Psoas muscle (tissue), 7 donors: ENCODE measurements at regions not wholly inside any gene's neighbourhood (a gene's known extent, or its start where the extent isn't known, plus 50 kb on each side); places are given as distances from the start of the nearest gene placed in this dataset.

Experiments used
- ATAC-seq, 4 donors: fragments of 200-7000 bp; cut with Tn5 transposase; one replicate each; pipeline ENCODE4 v1.9.1; 2020; ENCODE audit warnings: moderate library complexity in 3 of 4, mild to moderate bottlenecking in 2 of 4
- DNase-seq, 2 donors: peaks; one replicate each; pipeline ENCODE4 v3.0.0-alpha.2; 2020
- H3K27ac ChIP-seq: fragments of 200-600 bp; one replicate; pipeline ENCODE4 v1.8.0; 2022
- H3K27me3 ChIP-seq, 3 donors: fragments of 200-600 bp in 1 of 3; one replicate each; pipeline versions ENCODE4 v1.6.1 to v1.8.0; 2013 to 2022; ENCODE audit warnings: low read length in 2 of 3, mild to moderate bottlenecking in 2 of 3, moderate library complexity in 1 of 3; ENCODE audit not compliant: insufficient read depth in 3 of 3
- H3K36me3 ChIP-seq, 2 donors: fragments of 200-600 bp in 1 of 2; one replicate each; pipeline versions ENCODE4 v1.6.1 to v1.8.0; 2013 to 2022; ENCODE audit warnings: low read depth in 1 of 2, mild to moderate bottlenecking in 1 of 2, moderate library complexity in 1 of 2; ENCODE audit not compliant: insufficient read depth in 1 of 2
- H3K4me1 ChIP-seq: fragments of 200-600 bp; one replicate; pipeline ENCODE4 v1.8.0; 2022
- H3K4me3 ChIP-seq: fragments of 200-600 bp; one replicate; pipeline ENCODE4 v1.8.0; 2022; ENCODE audit warnings: mild to moderate bottlenecking
- H3K9me3 ChIP-seq: fragments of 200-600 bp; one replicate; pipeline ENCODE4 v1.8.0; 2022
- WGBS, 3 donors: extraction: QIAGEN DNeasy Blood & Tissue Kit; methylation state at CpG; one replicate each; pipeline versions ENCODE4 v1.1.6 to v1.1.7; 2013; 5-methylcytosine and 5-hydroxymethylcytosine counted together
- intact Hi-C, 2 donors: fragments of 100-400 bp; cut with DNase I; formaldehyde crosslinking; loops; one replicate each; pipeline versions ENCODE4 v1.11.0 to v1.14.2; 2022
- TF ChIP-seq, protein P1 (sequence below): fragments of 200-600 bp; IDR thresholded peaks from one replicate; pipeline ENCODE4 v1.8.0; 2022; ENCODE audit warnings: antibody characterized with exemption
- donor health status: healthy with polysubstance abuse.
- donor health status: DM: no; HTN: no; CAD: no; lungs with moderate emphysema.
- donor health status: Bipolar disorder and iron deficiency.
- donor health status: healthy.
- donor health status: DM: yes; HTN: yes; CAD: no.
- donor health status: DM: no; HTN: no; CAD: no.
- donor health status: DM: yes; HTN: yes; CAD: no.

DNA sequence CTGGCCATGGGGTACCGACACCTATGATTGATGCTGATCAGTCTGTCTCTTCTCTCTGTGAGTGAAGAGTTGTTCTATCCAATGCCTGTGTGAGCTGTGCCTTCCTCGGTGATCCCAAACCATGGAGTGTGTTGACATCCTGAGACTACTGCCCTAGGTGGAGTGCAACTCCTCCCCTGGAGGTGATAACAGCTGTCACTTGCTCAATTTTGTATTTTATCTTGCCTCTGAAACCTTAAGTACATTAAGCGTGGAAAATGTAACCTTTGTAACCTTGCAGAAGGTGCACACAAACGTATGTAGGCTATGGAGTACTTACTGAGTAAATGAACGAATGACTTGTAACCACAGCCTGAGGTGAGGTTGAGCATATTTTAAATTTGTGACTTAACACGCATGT, 256.2 kb downstream of the FNDC1 start:
- Histone ChIP-seq H3K27ac (no peak overlapping the region), H3K27me3 (peaks cover 0 to 8% (median 0%) of the 10 kb centered on the region in 3 donors), H3K4me1 (no peaks in the 10 kb centered on the region), H3K36me3 (no peaks in the 10 kb centered on the region), H3K4me3 (no peak overlapping the region), H3K9me3 (no peaks in the 10 kb centered on the region)
- 93 to 97% (median 95%) methylated on average over 6 of the region's 6 CpGs for WGBS, 3 donors
- TF ChIP-seq, protein P1, sequence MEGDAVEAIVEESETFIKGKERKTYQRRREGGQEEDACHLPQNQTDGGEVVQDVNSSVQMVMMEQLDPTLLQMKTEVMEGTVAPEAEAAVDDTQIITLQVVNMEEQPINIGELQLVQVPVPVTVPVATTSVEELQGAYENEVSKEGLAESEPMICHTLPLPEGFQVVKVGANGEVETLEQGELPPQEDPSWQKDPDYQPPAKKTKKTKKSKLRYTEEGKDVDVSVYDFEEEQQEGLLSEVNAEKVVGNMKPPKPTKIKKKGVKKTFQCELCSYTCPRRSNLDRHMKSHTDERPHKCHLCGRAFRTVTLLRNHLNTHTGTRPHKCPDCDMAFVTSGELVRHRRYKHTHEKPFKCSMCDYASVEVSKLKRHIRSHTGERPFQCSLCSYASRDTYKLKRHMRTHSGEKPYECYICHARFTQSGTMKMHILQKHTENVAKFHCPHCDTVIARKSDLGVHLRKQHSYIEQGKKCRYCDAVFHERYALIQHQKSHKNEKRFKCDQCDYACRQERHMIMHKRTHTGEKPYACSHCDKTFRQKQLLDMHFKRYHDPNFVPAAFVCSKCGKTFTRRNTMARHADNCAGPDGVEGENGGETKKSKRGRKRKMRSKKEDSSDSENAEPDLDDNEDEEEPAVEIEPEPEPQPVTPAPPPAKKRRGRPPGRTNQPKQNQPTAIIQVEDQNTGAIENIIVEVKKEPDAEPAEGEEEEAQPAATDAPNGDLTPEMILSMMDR = no peak
- ATAC-seq (no peak), DNase-seq (no peak)
- intact Hi-C loops = no loop called here

DNA sequence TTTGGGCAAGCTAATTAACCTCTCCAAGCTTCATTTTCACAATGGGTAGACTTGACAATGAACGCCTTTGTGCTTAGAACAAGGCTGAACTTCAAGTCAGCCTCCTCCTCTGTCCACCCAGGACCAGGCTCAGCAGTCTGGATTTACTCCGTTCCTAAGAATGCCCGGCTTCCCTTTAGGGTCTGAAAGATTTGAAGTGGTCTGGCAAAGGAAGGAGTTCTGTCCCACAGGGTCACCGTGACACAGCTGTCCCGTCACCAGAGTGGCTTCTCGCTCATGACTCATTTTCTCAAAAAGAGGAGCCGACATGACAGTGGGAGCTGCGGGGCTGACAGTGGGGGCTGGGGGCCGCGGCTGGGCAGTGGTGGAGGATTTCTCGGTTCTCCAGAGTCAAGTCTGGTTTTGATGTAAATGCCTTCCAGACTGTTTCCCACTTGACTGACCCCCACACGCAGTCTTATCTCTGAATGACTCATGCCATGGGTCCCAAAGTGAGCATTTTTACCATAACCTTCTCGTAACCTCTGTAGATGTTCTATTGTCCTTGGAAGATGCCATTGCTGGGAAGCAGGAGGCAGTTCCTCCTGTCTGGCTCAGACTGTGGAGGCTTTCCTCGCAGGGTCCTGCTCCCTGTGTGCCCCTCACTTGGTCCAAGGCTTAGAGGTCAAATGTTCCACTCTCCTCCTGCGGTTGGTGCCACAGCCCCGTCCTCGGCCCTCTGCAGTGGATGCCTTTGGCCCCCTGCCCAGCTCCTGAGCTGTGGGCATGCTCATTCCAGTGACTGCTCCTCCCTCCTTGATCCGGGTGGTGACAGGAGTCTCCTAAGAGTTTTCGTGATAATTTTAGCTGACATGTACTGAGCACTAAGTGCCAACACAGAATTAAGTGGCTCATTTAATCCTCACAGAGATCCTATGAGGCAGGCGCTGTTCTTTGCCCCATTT, 253.1 kb downstream of the FNDC1 start:
- peaks cover 0 to 8% (median 0%) of the 10 kb centered on the region in 3 donors for H3K27me3 ChIP-seq
- TF ChIP-seq, protein P1 = no peak
- H3K4me3 ChIP-seq = no peak overlapping the region
- no peaks in the 10 kb centered on the region for H3K9me3 ChIP-seq
- peak in 1 of 4 donors; percentile 31 for ATAC-seq
- intact Hi-C loops = no loop called here
- no peaks in the 10 kb centered on the region for H3K36me3 ChIP-seq
- H3K4me1 ChIP-seq = no peaks in the 10 kb centered on the region
- DNase-seq = no peak
- no peak overlapping the region for H3K27ac ChIP-seq
- WGBS, 3 donors = 36 to 49% (median 42%) methylated on average over 20 of the region's 20 CpGs

- intact Hi-C loops = no loop called here
- peaks cover 0 to 8% (median 0%) of the 10 kb centered on the region in 3 donors for H3K27me3 ChIP-seq
- no peaks in the 10 kb centered on the region for H3K36me3 ChIP-seq
- DNase-seq = no peak
- no peak overlapping the region for H3K4me3 ChIP-seq
- H3K27ac ChIP-seq = no peak overlapping the region
- TF ChIP-seq, protein P1 = no peak
- no peaks in the 10 kb centered on the region for H3K4me1 ChIP-seq
- peak in 1 of 4 donors; percentile 23 for ATAC-seq
- 37 to 58% (median 41%) methylated on average over 7 of the region's 7 CpGs for WGBS, 3 donors
- H3K9me3 ChIP-seq = no peaks in the 10 kb centered on the region
Observed at GRCh38 chr6:159421586-159421985, 252.4 kb downstream of the FNDC1 start.

DNA sequence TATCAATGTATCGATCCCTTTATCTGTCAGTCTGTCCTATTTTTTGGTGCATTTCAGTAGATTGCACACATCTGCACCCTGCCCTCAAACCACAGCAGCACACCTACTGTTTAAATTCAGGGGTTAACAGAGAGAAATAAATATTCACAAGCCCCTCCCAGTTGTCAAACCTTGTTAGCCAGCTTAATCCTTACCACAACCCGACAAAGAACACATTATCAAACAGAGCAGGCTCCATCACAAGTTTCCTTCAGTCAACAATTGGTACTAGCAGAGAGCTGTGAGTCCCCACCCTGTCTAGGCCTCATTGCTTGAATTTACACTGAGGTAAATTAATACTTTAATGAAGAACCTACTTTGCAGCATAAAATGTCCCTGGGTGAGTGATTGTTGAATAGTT, 249.8 kb downstream of the FNDC1 start:
- Histone ChIP-seq H3K9me3 (peaks cover 17% of the 10 kb centered on the region), H3K4me1 (no peaks in the 10 kb centered on the region), H3K4me3 (no peak overlapping the region), H3K27ac (no peak overlapping the region), H3K36me3 (no peaks in the 10 kb centered on the region), H3K27me3 (peaks cover 0 to 4% (median 2%) of the 10 kb centered on the region in 3 donors)
- intact Hi-C loops = no loop called here
- TF ChIP-seq, protein P1 = no peak
- WGBS, 3 donors = 63 to 65% (median 64%) methylated on average over 2 of the region's 2 CpGs
- ATAC-seq (no peak), DNase-seq (no peak)
